HAP-1 (cell line): ENCODE measurements at regions not wholly inside any gene's neighbourhood (a gene's known extent, or its start where the extent isn't known, plus 50 kb on each side); places are given as distances from the start of the nearest gene placed in this dataset.

Experiments used
- DNase-seq, 2 experiments: peaks; one replicate each; pipeline ENCODE4 v3.0.0-alpha.2; 2016 to 2020; ENCODE audit warnings: low spot score in 2 of 2
- H3K27me3 ChIP-seq: fragments of 250-450 bp; sonication (Bioruptor Pico); 2 replicates; pipeline ENCODE4 v1.5.1; 2020; ENCODE audit warnings: low read depth, mild to moderate bottlenecking, moderate library complexity
- H3K36me3 ChIP-seq: fragments of 250-450 bp; sonication (Bioruptor Pico); replicated peaks from 2 replicates; pipeline ENCODE4 v1.5.1; 2020; ENCODE audit warnings: mild to moderate bottlenecking
- H3K4me1 ChIP-seq: fragments of 250-450 bp; sonication (Bioruptor Pico); 2 replicates; pipeline ENCODE4 v1.5.1; 2020; ENCODE audit warnings: mild to moderate bottlenecking
- H3K4me3 ChIP-seq: fragments of 250-450 bp; sonication (Bioruptor Pico); 2 replicates; pipeline ENCODE4 v1.5.1; 2020; ENCODE audit warnings: mild to moderate bottlenecking, moderate library complexity
- H3K9me3 ChIP-seq: fragments of 250-450 bp; sonication (Bioruptor Pico); 2 replicates; pipeline ENCODE4 v1.5.1; 2020; ENCODE audit warnings: mild to moderate bottlenecking, moderate library complexity
- in situ Hi-C: fragments of 300-500 bp; cut with MboI; formaldehyde crosslinking; loops from 3 replicates; pipeline ENCODE4 v1.14.3; 2020; ENCODE audit warnings: low sequenced_read_pairs, inconsistent platforms, mixed read lengths

GRCh38 chr11:128066399-128066798, 521.0 kb downstream of the ETS1 start:
- in situ Hi-C loops = no loop called here
- no peak overlapping the region for H3K4me3 ChIP-seq
- no peaks in the 10 kb centered on the region for H3K36me3 ChIP-seq
- no peaks in the 10 kb centered on the region for H3K27me3 ChIP-seq
- no peaks in the 10 kb centered on the region for H3K9me3 ChIP-seq
- no peaks in the 10 kb centered on the region for H3K4me1 ChIP-seq
- no peak for DNase-seq

DNA sequence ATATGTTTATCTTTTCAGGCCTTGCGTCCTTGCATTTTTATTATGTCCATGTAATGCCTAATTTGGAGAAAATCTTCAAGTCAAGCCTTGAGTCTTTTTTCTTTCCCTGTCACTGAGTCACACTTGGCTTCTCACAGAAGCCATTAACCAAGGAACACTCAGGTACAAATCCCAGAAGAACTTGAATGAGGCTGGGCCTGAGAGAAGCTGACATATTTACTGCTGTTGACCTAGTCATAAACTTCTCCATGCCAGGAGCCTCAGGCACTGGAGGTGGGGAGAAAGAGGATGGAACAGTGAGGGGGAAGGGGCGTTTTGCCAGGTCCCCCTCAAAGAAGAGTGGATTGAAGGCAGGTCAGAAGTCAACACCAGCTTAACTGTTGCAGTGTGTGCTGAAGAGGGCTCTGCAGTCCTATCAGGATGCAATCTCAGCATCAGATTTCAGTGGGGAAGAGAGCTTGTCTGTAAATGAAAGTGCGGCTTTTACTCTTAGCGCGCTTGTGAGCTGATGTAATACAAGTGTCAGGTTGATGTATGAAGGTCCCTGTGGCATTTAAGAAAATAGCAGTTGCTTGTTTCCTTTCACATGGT, 526.0 kb downstream of the ETS1 start:
- no peaks in the 10 kb centered on the region for H3K36me3 ChIP-seq
- in situ Hi-C loops = no loop called here
- no peaks in the 10 kb centered on the region for H3K4me1 ChIP-seq
- no peaks in the 10 kb centered on the region for H3K9me3 ChIP-seq
- H3K4me3 ChIP-seq = no peak overlapping the region
- no peak for DNase-seq
- no peaks in the 10 kb centered on the region for H3K27me3 ChIP-seq

- DNase-seq = no peak
- Histone ChIP-seq H3K27me3 (no peaks in the 10 kb centered on the region), H3K36me3 (no peaks in the 10 kb centered on the region), H3K9me3 (no peaks in the 10 kb centered on the region), H3K4me3 (no peak overlapping the region), H3K4me1 (no peaks in the 10 kb centered on the region)
- in situ Hi-C loops = no loop called here
Measured at GRCh38 chr11:128058580-128059208, 528.7 kb downstream of the ETS1 start.

DNA sequence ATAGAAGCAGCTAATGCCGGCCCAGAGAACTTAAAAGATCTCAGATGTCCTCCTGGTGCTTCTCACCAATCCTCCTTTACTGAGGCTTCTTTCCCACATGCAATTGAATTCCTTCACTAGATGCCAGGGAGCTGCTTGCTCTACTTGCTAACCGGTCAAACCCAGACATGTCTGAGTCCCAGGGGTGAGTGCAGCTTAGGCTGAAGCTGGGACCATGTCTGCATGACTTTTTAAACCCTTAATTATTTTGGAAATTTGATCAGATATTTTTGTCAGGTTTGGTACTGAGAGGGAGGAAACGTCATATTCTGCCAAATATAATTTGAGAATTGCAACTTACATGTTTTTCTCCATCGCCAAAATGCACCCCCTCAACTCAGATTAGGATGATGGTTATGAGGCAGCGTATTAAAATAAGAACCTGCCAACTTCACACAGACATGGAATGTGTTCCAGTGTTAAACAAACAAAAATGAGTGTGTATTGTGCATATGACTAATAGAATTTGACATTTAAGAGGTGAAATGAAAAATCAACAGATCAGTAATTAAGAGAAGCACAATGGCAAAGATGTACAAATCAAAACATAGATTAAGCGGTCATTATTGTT, 529.5 kb downstream of the ETS1 start:
- H3K36me3 ChIP-seq = no peaks in the 10 kb centered on the region
- no peak for DNase-seq
- in situ Hi-C loops = no loop called here
- no peaks in the 10 kb centered on the region for H3K27me3 ChIP-seq
- H3K4me1 ChIP-seq = no peaks in the 10 kb centered on the region
- no peaks in the 10 kb centered on the region for H3K9me3 ChIP-seq
- no peak overlapping the region for H3K4me3 ChIP-seq

DNA sequence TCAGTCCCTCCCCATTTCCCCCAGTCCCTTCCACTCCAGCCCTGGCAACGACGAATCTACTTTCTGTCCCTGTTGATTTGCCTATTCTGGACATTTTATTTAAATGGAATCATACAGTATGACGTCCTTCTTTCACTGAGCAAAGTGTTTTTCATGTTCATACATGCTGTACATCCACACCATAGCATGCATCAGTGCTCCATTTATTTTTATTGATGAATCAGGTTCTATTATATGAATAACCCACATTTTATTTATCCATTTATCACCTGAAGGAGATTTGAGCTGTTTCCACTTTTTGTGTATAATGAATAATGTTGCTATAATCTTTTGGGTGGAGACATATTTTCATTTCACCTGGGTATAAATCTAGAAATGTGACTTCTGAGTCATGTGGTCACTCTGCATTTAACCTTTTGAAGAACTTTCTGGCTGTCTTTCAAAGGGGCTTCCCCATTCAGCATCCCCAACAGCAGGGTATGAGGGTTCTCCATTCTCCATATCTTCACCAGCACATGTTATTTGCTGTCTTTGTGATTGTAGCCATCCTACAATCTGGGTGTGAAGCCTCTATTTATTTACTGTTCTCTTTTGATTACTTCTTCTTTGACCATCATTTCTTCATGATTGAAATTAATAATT, 531.7 kb downstream of the ETS1 start:
- DNase-seq = no peak
- H3K4me1 ChIP-seq = no peaks in the 10 kb centered on the region
- no peaks in the 10 kb centered on the region for H3K36me3 ChIP-seq
- H3K4me3 ChIP-seq = no peak overlapping the region
- H3K9me3 ChIP-seq = no peaks in the 10 kb centered on the region
- in situ Hi-C loops = no loop called here
- H3K27me3 ChIP-seq = no peaks in the 10 kb centered on the region

- Histone ChIP-seq H3K4me1 (no peaks in the 10 kb centered on the region), H3K27me3 (no peaks in the 10 kb centered on the region)
Measured at GRCh38 chr11:128053981-128054931, 533.1 kb downstream of the ETS1 start.

DNA sequence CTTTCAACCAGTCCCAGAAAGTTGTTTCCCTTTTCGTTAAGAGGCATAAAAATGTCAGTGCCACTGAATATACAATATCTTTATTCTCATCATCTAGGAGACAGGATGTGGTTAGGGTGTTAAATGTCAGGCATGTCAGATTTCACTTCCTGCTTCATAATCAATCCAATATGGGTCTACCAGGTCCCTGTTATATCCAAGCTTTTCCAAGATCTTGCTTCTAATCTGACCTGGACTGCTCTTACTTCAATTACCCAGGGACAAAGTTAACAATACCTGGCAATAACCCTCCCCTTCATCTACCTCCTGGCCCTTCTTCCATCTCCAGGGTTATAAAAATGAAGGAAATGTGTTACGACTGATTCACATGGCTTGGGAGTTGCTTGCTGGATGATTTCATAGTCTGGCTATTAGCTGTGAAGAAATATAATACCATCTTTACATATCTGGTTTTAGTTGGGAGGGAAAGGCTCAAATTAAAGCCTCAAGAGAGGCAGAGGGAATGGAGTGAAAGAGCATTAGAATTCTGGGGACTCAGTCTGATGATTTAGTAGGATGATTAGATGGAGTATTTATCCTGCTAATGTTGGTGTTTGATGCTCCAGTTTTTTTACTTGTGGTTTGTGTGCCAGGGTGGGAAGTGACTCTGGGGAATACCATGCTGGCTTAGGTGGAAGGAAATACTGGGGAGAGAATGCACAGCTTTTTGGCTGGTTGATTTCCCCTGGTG, 534.3 kb downstream of the ETS1 start:
- no peaks in the 10 kb centered on the region for H3K27me3 ChIP-seq
- DNase-seq = no peak

More at GRCh38 chr11:128053981-128054931, 533.1 kb downstream of the ETS1 start:
- Histone ChIP-seq H3K4me3 (no peak overlapping the region), H3K9me3 (no peaks in the 10 kb centered on the region), H3K36me3 (no peaks in the 10 kb centered on the region)
- in situ Hi-C loops = no loop called here
- DNase-seq = no peak

DNA sequence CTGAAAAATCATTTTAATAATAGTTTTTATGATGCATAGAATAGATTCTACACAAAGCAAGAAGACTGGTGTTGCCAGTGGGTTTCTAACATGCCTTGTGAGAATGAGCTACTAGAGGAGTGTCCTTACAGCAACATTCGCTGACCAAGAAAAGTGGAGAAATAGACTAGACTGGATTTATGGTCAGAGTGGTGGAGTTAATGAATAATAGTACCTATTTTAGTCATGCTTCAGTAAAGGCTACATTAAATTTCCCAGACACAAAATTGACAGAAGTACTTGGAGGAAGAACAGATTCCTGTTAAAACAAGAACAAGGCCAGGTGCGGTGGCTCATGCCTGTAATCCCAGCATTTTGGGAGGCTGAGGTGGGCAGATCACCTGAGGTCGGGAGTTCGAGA, 539.2 kb downstream of the ETS1 start:
- Histone ChIP-seq H3K9me3 (no peaks in the 10 kb centered on the region), H3K4me1 (no peaks in the 10 kb centered on the region), H3K4me3 (no peak overlapping the region), H3K36me3 (no peaks in the 10 kb centered on the region), H3K27me3 (no peaks in the 10 kb centered on the region)
- no peak for DNase-seq
- in situ Hi-C loops = loop anchor here (25.0 kb wide), 1 partner anchor 789 kb away; no protein-coding TSS in a partner anchor

More for the DNA sequence above, 534.3 kb downstream of the ETS1 start:
- in situ Hi-C loops = no loop called here
- H3K9me3 ChIP-seq = no peaks in the 10 kb centered on the region
- no peaks in the 10 kb centered on the region for H3K36me3 ChIP-seq
- H3K4me1 ChIP-seq = no peaks in the 10 kb centered on the region
- no peak overlapping the region for H3K4me3 ChIP-seq

DNA sequence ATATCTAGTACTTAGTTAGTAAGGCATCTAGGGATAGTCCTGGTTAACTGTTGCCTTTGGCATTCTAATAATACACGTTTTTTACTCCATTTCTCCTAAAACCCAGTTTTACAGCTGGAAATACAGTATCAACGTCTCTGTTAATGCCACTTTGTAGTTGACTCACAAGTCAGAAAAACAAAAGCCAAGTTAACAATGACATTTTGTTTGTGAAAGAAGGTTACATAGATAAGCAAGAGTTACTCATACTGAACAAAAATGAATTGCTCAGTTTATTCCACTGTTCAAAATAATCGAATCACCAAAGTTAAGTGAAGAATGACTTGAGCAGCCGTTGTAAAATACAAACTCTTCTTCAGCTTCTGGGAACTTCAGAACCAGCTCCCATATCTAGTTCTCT, 540.3 kb downstream of the ETS1 start:
- in situ Hi-C loops = loop anchor here (25.0 kb wide), 1 partner anchor 790 kb away; no protein-coding TSS in a partner anchor
- Histone ChIP-seq H3K4me3 (no peak overlapping the region), H3K9me3 (no peaks in the 10 kb centered on the region), H3K4me1 (no peaks in the 10 kb centered on the region), H3K36me3 (no peaks in the 10 kb centered on the region), H3K27me3 (no peaks in the 10 kb centered on the region)
- no peak for DNase-seq

DNA sequence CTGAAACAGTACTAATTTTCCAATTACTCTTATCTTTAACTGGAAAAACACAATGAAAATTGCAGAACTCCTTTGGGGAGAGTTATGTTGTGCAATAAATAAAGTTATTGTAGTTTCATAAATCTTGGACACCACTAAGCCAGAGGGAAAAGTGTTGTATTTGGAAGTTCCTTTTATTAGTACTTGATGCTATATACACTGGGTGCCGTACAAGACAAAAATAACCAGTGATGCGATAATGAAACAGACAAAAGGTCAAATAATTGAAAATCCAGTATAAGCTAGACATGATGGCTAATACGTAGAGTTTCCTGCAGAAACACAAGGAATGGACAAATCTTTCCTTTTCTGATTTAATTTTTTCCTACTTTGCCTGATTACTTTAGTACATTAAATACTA, 541.1 kb downstream of the ETS1 start:
- Histone ChIP-seq H3K27me3 (no peaks in the 10 kb centered on the region), H3K4me3 (no peak overlapping the region), H3K36me3 (no peaks in the 10 kb centered on the region), H3K4me1 (no peaks in the 10 kb centered on the region), H3K9me3 (no peaks in the 10 kb centered on the region)
- DNase-seq = no peak
- in situ Hi-C loops = loop anchor here (25.0 kb wide), 1 partner anchor 791 kb away; no protein-coding TSS in a partner anchor

GRCh38 chr11:128045094-128045725, 542.1 kb downstream of the ETS1 start:
- Histone ChIP-seq H3K4me3 (no peak overlapping the region), H3K36me3 (no peaks in the 10 kb centered on the region), H3K27me3 (no peaks in the 10 kb centered on the region), H3K9me3 (no peaks in the 10 kb centered on the region), H3K4me1 (no peaks in the 10 kb centered on the region)
- in situ Hi-C loops = loop anchor here (25.0 kb wide), 1 partner anchor 792 kb away; no protein-coding TSS in a partner anchor
- DNase-seq = no peak

GRCh38 chr11:128042290-128042751, 545.0 kb downstream of the ETS1 start:
- H3K4me3 ChIP-seq = no peak overlapping the region
- H3K9me3 ChIP-seq = no peaks in the 10 kb centered on the region
- no peaks in the 10 kb centered on the region for H3K27me3 ChIP-seq
- no peaks in the 10 kb centered on the region for H3K4me1 ChIP-seq
- no peak for DNase-seq
- in situ Hi-C loops = loop anchor here (25.0 kb wide), 1 partner anchor 795 kb away; no protein-coding TSS in a partner anchor
- H3K36me3 ChIP-seq = no peaks in the 10 kb centered on the region
